H1 (cell line): ENCODE measurements at regions not wholly inside any gene's neighbourhood (a gene's known extent, or its start where the extent isn't known, plus 50 kb on each side); places are given as distances from the start of the nearest gene placed in this dataset.

ENCODE experiments used
- MAFK ChIP-seq: IDR thresholded peaks from 2 replicates; pipeline ENCODE4 v1.6.1; 2012; ENCODE audit warnings: low read depth, mild to moderate bottlenecking, improper control_type of control experiment, low read length

GRCh38 chr14:92264195-92264594, 58.8 kb upstream of the SLC24A4 start (continued):
- no peak for TF ChIP-seq MAFK
- TF ChIP-seq, all 59 proteins: peak for 0
